CD14-positive monocyte (primary cell): ENCODE measurements at regions not wholly inside any gene's neighbourhood (a gene's known extent, or its start where the extent isn't known, plus 50 kb on each side); places are given as distances from the start of the nearest gene placed in this dataset.
A peak's percentile ranks its signal among the peaks of the same experiment; 100 is the strongest.

Source experiments
- DNase-seq, 3 donors: peaks; one replicate each; pipeline ENCODE4 v3.0.0-alpha.2; 2011 to 2022
- H2AFZ ChIP-seq: 2 replicates; pipeline ENCODE4 v1.6.0; 2012; ENCODE audit warnings: mild to moderate bottlenecking, low read depth, low read length, inconsistent platforms; ENCODE audit not compliant: insufficient read depth, poor library complexity, severe bottlenecking
- H3K27ac ChIP-seq, 2 donors: 1 replicate in 1 of 2; 2 replicates in 1 of 2; pipeline ENCODE4 v1.5.1; 2012 to 2013; ENCODE audit warnings: low read length in 2 of 2, control low read depth in 1 of 2, inconsistent platforms in 1 of 2, low read depth in 1 of 2, mild to moderate bottlenecking in 1 of 2
- H3K27me3 ChIP-seq, 2 donors: one replicate each; pipeline versions ENCODE4 v1.6.0 to v1.6.1; 2011 to 2013; ENCODE audit warnings: low read length in 2 of 2; ENCODE audit not compliant: control insufficient read depth in 2 of 2, insufficient read depth in 2 of 2
- H3K36me3 ChIP-seq, 2 donors: replicated peaks in 1 of 2; 1 replicate in 1 of 2; 2 replicates in 1 of 2; pipeline versions ENCODE4 v1.5.1 to v1.6.1; 2012 to 2013; ENCODE audit warnings: low read length in 2 of 2, control low read depth in 1 of 2, inconsistent platforms in 1 of 2, mild to moderate bottlenecking in 1 of 2; ENCODE audit not compliant: insufficient read depth in 2 of 2, control insufficient read depth in 1 of 2
- H3K4me1 ChIP-seq, 2 donors: 1 replicate in 1 of 2; 2 replicates in 1 of 2; pipeline versions ENCODE4 v1.5.1 to v1.6.1; 2012 to 2013; ENCODE audit warnings: low read length in 2 of 2, control low read depth in 1 of 2, inconsistent platforms in 1 of 2, mild to moderate bottlenecking in 1 of 2, moderate library complexity in 1 of 2; ENCODE audit not compliant: insufficient read depth in 2 of 2, control insufficient read depth in 1 of 2
- H3K4me2 ChIP-seq: replicated peaks from 2 replicates; pipeline ENCODE3; 2012; ENCODE audit warnings: low read length, moderate library complexity, mild to moderate bottlenecking; ENCODE audit not compliant: poor library complexity, severe bottlenecking; ENCODE audit errors: extremely low read depth
- H3K4me3 ChIP-seq, 3 experiments: fragments of 200-600 bp in 1 of 3; sonication (generic) in 1 of 3; replicated peaks in 1 of 3; 1 replicate in 2 of 3; 2 replicates in 1 of 3; pipeline ENCODE4 v1.5.1; 2011 to 2013; ENCODE audit warnings: low read length in 3 of 3, mild to moderate bottlenecking in 3 of 3, control low read depth in 2 of 3, low read depth in 2 of 3, inconsistent platforms in 1 of 3, moderate library complexity in 1 of 3
- H3K79me2 ChIP-seq: 2 replicates; pipeline ENCODE4 v1.6.0; 2012; ENCODE audit warnings: mild to moderate bottlenecking, control low read depth, inconsistent platforms, low read length, moderate library complexity; ENCODE audit not compliant: insufficient read depth
- H3K9ac ChIP-seq: 2 replicates; pipeline ENCODE4 v1.6.0; 2017; ENCODE audit warnings: low read length, mild to moderate bottlenecking; ENCODE audit not compliant: insufficient read depth, poor library complexity, severe bottlenecking
- H3K9me3 ChIP-seq, 2 donors: replicated peaks in 1 of 2; 1 replicate in 1 of 2; 2 replicates in 1 of 2; pipeline versions ENCODE4 v1.5.1 to v1.6.1; 2012 to 2013; ENCODE audit warnings: low read length in 2 of 2, control low read depth in 1 of 2; ENCODE audit not compliant: control insufficient read depth in 1 of 2, insufficient read depth in 1 of 2
- H4K20me1 ChIP-seq: 2 replicates; pipeline ENCODE4 v1.6.0; 2012; ENCODE audit warnings: mild to moderate bottlenecking, low read length, control low read depth, moderate library complexity; ENCODE audit not compliant: insufficient read depth
- H3K27ac Mint-ChIP-seq, 7 donors: one replicate each; pipeline ENCODE4 v1.8.0; 2020; ENCODE audit warnings: mild to moderate bottlenecking in 7 of 7, mixed read lengths in 7 of 7, moderate library complexity in 6 of 7, inconsistent platforms in 2 of 7
- H3K27me3 Mint-ChIP-seq, 3 donors: one replicate each; pipeline ENCODE4 v1.8.0; 2021 to 2022; ENCODE audit warnings: low read depth in 3 of 3, mild to moderate bottlenecking in 3 of 3, mixed read lengths in 3 of 3, moderate library complexity in 3 of 3, inconsistent platforms in 1 of 3
- H3K36me3 Mint-ChIP-seq, 2 donors: one replicate each; pipeline ENCODE4 v1.8.0; 2020; ENCODE audit warnings: mixed read lengths in 2 of 2, inconsistent platforms in 1 of 2, mild to moderate bottlenecking in 1 of 2
- H3K4me1 Mint-ChIP-seq: one replicate; pipeline ENCODE4 v1.8.0; 2020; ENCODE audit warnings: mild to moderate bottlenecking, mixed read lengths
- H3K4me3 Mint-ChIP-seq, 2 donors: one replicate each; pipeline ENCODE4 v1.8.0; 2020; ENCODE audit warnings: mild to moderate bottlenecking in 2 of 2, mixed read lengths in 2 of 2, moderate library complexity in 1 of 2
- H3K9me3 Mint-ChIP-seq, 7 donors: one replicate each; pipeline ENCODE4 v1.8.0; 2020 to 2022; ENCODE audit warnings: mixed read lengths in 7 of 7, mild to moderate bottlenecking in 6 of 7, moderate library complexity in 6 of 7, inconsistent platforms in 2 of 7
- CTCF ChIP-seq: fragments of 200-600 bp; IDR thresholded peaks from one replicate; pipeline ENCODE4 v1.8.0; 2022; ENCODE audit warnings: antibody characterized with exemption, mild to moderate bottlenecking
- WGBS: methylation state at CpG from one replicate; pipeline ENCODE4 v1.1.5; 2013; ENCODE audit warnings: missing lambda C conversion rate; ENCODE audit not compliant: insufficient coverage; 5-methylcytosine and 5-hydroxymethylcytosine counted together
- intact Hi-C, 2 donors: fragments of 100-400 bp; cut with micrococcal nuclease; formaldehyde crosslinking; loops; one replicate each; pipeline versions ENCODE4 v1.15.0 to v1.15.1; 2023

- 98% methylated on average over 10 of the region's 11 CpGs for WGBS
- TF ChIP-seq CTCF: no peak
- H3K9ac ChIP-seq: no peak overlapping the region
- intact Hi-C loops: no loop called here
- H3K4me1 ChIP-seq: no peaks in the 10 kb centered on the region
- no peaks in the 10 kb centered on the region for H3K9me3 ChIP-seq
- no peaks in the 10 kb centered on the region for H3K27me3 ChIP-seq
- no peak overlapping the region for H3K4me3 ChIP-seq
- DNase-seq: no peak
- H3K79me2 ChIP-seq: no peaks in the 10 kb centered on the region
- Mint-ChIP-seq H3K4me1 (no peaks in the 10 kb centered on the region), H3K27me3 (peaks cover 0 to 4% (median 1%) of the 10 kb centered on the region in 3 donors), H3K27ac (peak overlapping the region in 1 of 7 donors; percentile 2), H3K4me3 (no peak overlapping the region), H3K9me3 (peaks cover 0 to 2% (median 0%) of the 10 kb centered on the region in 7 donors), H3K36me3 (no peaks in the 10 kb centered on the region)
- H3K36me3 ChIP-seq: no peaks in the 10 kb centered on the region
- H3K4me2 ChIP-seq: no peak overlapping the region
- no peaks in the 10 kb centered on the region for H4K20me1 ChIP-seq
- no peak overlapping the region for H2AFZ ChIP-seq
- no peak overlapping the region for H3K27ac ChIP-seq
These were observed 73.9 kb upstream of the MFGE8 start for GRCh38 chr15:88986949-88987590.

DNA sequence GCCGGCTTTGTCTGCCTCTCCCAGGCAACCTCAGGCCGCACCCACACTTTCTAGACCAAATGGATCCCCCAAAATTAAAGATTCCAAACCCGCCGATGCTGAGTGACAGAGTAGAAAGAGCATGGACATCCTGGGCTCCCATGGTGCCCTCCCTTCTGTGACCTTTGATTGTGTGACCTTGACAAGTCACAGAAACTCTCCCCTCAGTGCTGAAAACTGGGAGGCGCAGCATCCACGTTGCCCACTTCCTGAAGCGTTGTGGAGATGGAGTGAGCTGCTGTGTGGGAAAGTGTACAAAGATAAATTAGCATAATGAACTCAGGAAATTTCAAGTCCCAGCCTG, 74.4 kb upstream of the MFGE8 start:
- no peaks in the 10 kb centered on the region for H3K36me3 Mint-ChIP-seq

More for the DNA sequence above, 74.4 kb upstream of the MFGE8 start:
- H3K4me3 ChIP-seq: no peak overlapping the region
- WGBS: no CpG with 5 or more reads among the region's 7 CpGs
- H3K27me3 Mint-ChIP-seq: peaks cover under 1 to 4% (median 1%) of the 10 kb centered on the region in 3 donors
- no peaks in the 10 kb centered on the region for H3K27me3 ChIP-seq
- no peak for TF ChIP-seq CTCF
- peak overlapping the region in 1 of 7 donors; percentile 2 for H3K27ac Mint-ChIP-seq
- no peak overlapping the region for H3K4me3 Mint-ChIP-seq
- H3K27ac ChIP-seq: no peak overlapping the region
- H3K4me1 Mint-ChIP-seq: no peaks in the 10 kb centered on the region
- no peaks in the 10 kb centered on the region for H3K79me2 ChIP-seq
- DNase-seq: no peak
- no peaks in the 10 kb centered on the region for H3K9me3 ChIP-seq
- H2AFZ ChIP-seq: no peak overlapping the region
- H4K20me1 ChIP-seq: no peaks in the 10 kb centered on the region
- H3K4me1 ChIP-seq: no peaks in the 10 kb centered on the region
- H3K36me3 ChIP-seq: no peaks in the 10 kb centered on the region
- peaks cover 0 to 2% (median 0%) of the 10 kb centered on the region in 7 donors for H3K9me3 Mint-ChIP-seq
- no peak overlapping the region for H3K9ac ChIP-seq
- intact Hi-C loops: no loop called here
- no peak overlapping the region for H3K4me2 ChIP-seq
